HepG2 (cell line): ENCODE measurements at regions not wholly inside any gene's neighbourhood (a gene's known extent, or its start where the extent isn't known, plus 50 kb on each side); places are given as distances from the start of the nearest gene placed in this dataset.

Experiments used
- ATAC-seq: fragments of 200-7000 bp; cut with Tn5 transposase; 3 replicates; pipeline ENCODE4 v1.9.1; 2020; ENCODE audit warnings: mild to moderate bottlenecking, moderate library complexity
- BruUV-seq: library from RNA; stranded (reverse); fragments of 400-500 nt; replicated peaks from 2 replicates; lab custom pipeline; 2021; lab: Mats Ljungman, UMichigan
- CTCF ChIA-PET: fragments of 300-600 bp; formaldehyde crosslinking; extraction: SDS; loops from one replicate; lab custom pipeline; 2021; ENCODE audit warnings: low total read pairs, inconsistent platforms, low intra/inter-chr PET ratio; lab: Yijun Ruan, JAX
- POLR2A ChIA-PET: fragments of 350-600 bp; sonication (Branson Sonifier 250); formaldehyde crosslinking; loops from one replicate; lab custom pipeline; 2020; ENCODE audit warnings: antibody characterized with exemption, inconsistent platforms; lab: Yijun Ruan, JAX
- DNase-seq: peaks from one replicate; pipeline ENCODE4 v3.0.0-alpha.2; 2015; ENCODE audit warnings: low spot score
- FAIRE-seq: peaks from 3 replicates; lab custom pipeline; 2011; peaks lifted over from hg19 to GRCh38; lab: Jason Lieb, UNC
- H2AFZ ChIP-seq: one replicate; pipeline ENCODE4 v1.6.1; 2011; ENCODE audit warnings: low read length, inconsistent platforms
- H3K27ac ChIP-seq: fragments of 300-600 bp; 3 replicates; pipeline ENCODE4 v1.8.0; 2011; ENCODE audit warnings: mixed run types, mild to moderate bottlenecking, mixed read lengths, low read length, inconsistent platforms; ENCODE audit not compliant: insufficient read depth; ENCODE audit errors: extremely low read length
- H3K27me3 ChIP-seq, 2 experiments: fragments of 200-600 bp in 1 of 2; 2 replicates in 1 of 2; 3 replicates in 1 of 2; pipeline versions ENCODE4 v1.6.0 to v1.8.0; 2011; ENCODE audit warnings: low read length in 2 of 2, mild to moderate bottlenecking in 2 of 2, moderate library complexity in 2 of 2, inconsistent platforms in 1 of 2; ENCODE audit not compliant: insufficient read depth in 2 of 2, control insufficient read depth in 1 of 2
- H3K36me3 ChIP-seq, 2 experiments: fragments of 200-600 bp in 1 of 2; replicated peaks in 1 of 2; 2 replicates in 1 of 2; 3 replicates in 1 of 2; pipeline versions ENCODE4 v1.5.1 to v1.8.0; 2011; ENCODE audit warnings: low read length in 2 of 2, inconsistent platforms in 1 of 2; ENCODE audit not compliant: insufficient read depth in 2 of 2, control insufficient read depth in 1 of 2
- H3K4me1 ChIP-seq: 2 replicates; pipeline ENCODE4 v1.5.1; 2012; ENCODE audit warnings: low read length, inconsistent platforms; ENCODE audit not compliant: insufficient read depth
- H3K4me2 ChIP-seq: 2 replicates; pipeline ENCODE4 v1.6.0; 2011; ENCODE audit warnings: low read depth, low read length, inconsistent platforms
- H3K4me3 ChIP-seq, 3 experiments: fragments of 200-600 bp in 1 of 3; sonication (generic), shearing (Covaris generic) in 1 of 3; replicated peaks in 1 of 3; 2 replicates each; pipeline ENCODE4 v1.5.1; 2011 to 2016; ENCODE audit warnings: low read length in 3 of 3, inconsistent platforms in 2 of 3, low read depth in 2 of 3, mild to moderate bottlenecking in 2 of 3, control low read depth in 1 of 3, mixed read lengths in 1 of 3; ENCODE audit not compliant: insufficient read depth in 1 of 3
- H3K79me2 ChIP-seq: one replicate; pipeline ENCODE4 v1.6.1; 2011; ENCODE audit warnings: low read length, inconsistent platforms; ENCODE audit not compliant: insufficient read depth
- H3K9ac ChIP-seq: 2 replicates; pipeline ENCODE4 v1.6.0; 2011; ENCODE audit warnings: mild to moderate bottlenecking, low read depth, low read length, inconsistent platforms; ENCODE audit not compliant: insufficient read depth
- H3K9me3 ChIP-seq: 2 replicates; pipeline ENCODE4 v1.5.1; 2012; ENCODE audit warnings: mild to moderate bottlenecking, low read length
- H4K20me1 ChIP-seq: 2 replicates; pipeline ENCODE4 v1.6.0; 2011; ENCODE audit warnings: inconsistent platforms, mild to moderate bottlenecking, low read length, moderate library complexity; ENCODE audit not compliant: insufficient read depth
- BCLAF1 ChIP-seq: fragments of 450-650 bp; IDR thresholded peaks from 2 replicates; pipeline ENCODE4 v1.6.1; 2017; ENCODE audit warnings: mild to moderate bottlenecking
- HNRNPLL ChIP-seq: fragments of 200-400 bp; formaldehyde crosslinking; IDR thresholded peaks from 2 replicates; pipeline ENCODE4 v1.6.1; 2017; ENCODE audit warnings: mild to moderate bottlenecking, low read depth, low read length; ENCODE audit not compliant: poor library complexity, severe bottlenecking
- PCBP2 ChIP-seq: fragments of 200-400 bp; formaldehyde crosslinking; optimal IDR thresholded peaks from 2 replicates; pipeline ENCODE3; 2018; ENCODE audit warnings: low read length, low read depth; ENCODE audit not compliant: poor library complexity, severe bottlenecking
- ZNF788 ChIP-seq: sonication (generic); formaldehyde crosslinking; IDR thresholded peaks from 2 replicates; pipeline ENCODE4 v1.5.0; 2020; ENCODE audit warnings: mild to moderate bottlenecking, missing genetic modification reagents, borderline replicate concordance
- ZSCAN22 ChIP-seq: sonication (generic); formaldehyde crosslinking; IDR thresholded peaks from 2 replicates; pipeline ENCODE4 v1.4.0; 2020; ENCODE audit warnings: mild to moderate bottlenecking, missing genetic modification reagents
- ZSCAN29 ChIP-seq: sonication (generic); formaldehyde crosslinking; conservative IDR thresholded peaks from 2 replicates; pipeline ENCODE4 v1.4.0; 2020; ENCODE audit warnings: mild to moderate bottlenecking, missing genetic modification reagents
- ZZZ3 ChIP-seq: sonication (generic); formaldehyde crosslinking; IDR thresholded peaks from 2 replicates; pipeline ENCODE4 v1.4.0; 2020; ENCODE audit warnings: missing genetic modification reagents, mild to moderate bottlenecking, borderline replicate concordance
- WGBS: methylation state at CpG from one replicate; pipeline ENCODE4 v1.1.6; 2017; ENCODE audit warnings: low lambda C conversion rate; 5-methylcytosine and 5-hydroxymethylcytosine counted together
- in situ Hi-C: cut with HindIII; loops from 2 replicates; pipeline ENCODE4 v1.10.0; 2017; ENCODE audit warnings: low pct_unique_long_range_greater_than_20kb; ENCODE audit not compliant: extremely low pct_ligation_motif_present
- intact Hi-C: fragments of 100-400 bp; cut with micrococcal nuclease; formaldehyde crosslinking; loops from one replicate; pipeline ENCODE4 v1.10.0; 2022; ENCODE audit not compliant: unreplicated experiment

GRCh38 chr2:45283764-45284620 is 274.7 kb upstream of the SIX2 start:
- ATAC-seq (no peak), FAIRE-seq (no peak), DNase-seq (no peak)
- Histone ChIP-seq H2AFZ (no peak overlapping the region), H3K79me2 (no peaks in the 10 kb centered on the region), H3K27ac (no peak overlapping the region), H3K4me2 (no peak overlapping the region), H3K4me3 (no peak overlapping the region), H3K9ac (no peak overlapping the region), H3K36me3 (no peaks in the 10 kb centered on the region), H3K9me3 (no peaks in the 10 kb centered on the region), H4K20me1 (no peaks in the 10 kb centered on the region), H3K4me1 (peaks cover 8% of the 10 kb centered on the region), H3K27me3 (peaks cover 0 to 59% of the 10 kb centered on the region in 2 experiments; a peak in 4 of 5 replicates)
- in situ Hi-C loops (no loop called here), intact Hi-C loops (no loop called here)
- BruUV-seq, result no TSS peak
- TF ChIP-seq ZSCAN22 (CRISPR knock-in tag) (no peak), HNRNPLL (no peak), ZNF788 (no peak), ZZZ3 (CRISPR knock-in tag) (no peak), ZSCAN29 (no peak), PCBP2 (no peak), BCLAF1 (no peak)
- ChIA-PET POLR2A (interaction anchor here (2.5 kb wide), 1 partner anchor 10 kb away, joined by 7 read pairs; no protein-coding TSS in a partner anchor), CTCF (no interaction called here)
- 41% methylated on average over 10 of the region's 10 CpGs for WGBS
